Peyer's patch (tissue), 4 donors: ENCODE measurements at regions not wholly inside any gene's neighbourhood (a gene's known extent, or its start where the extent isn't known, plus 50 kb on each side); places are given as distances from the start of the nearest gene placed in this dataset.

Source experiments
- DNase-seq, 3 donors: peaks; one replicate each; pipeline ENCODE4 v3.0.0-alpha.2; 2017 to 2019
- H3K27ac ChIP-seq, 4 donors: fragments of 200-600 bp; sonication (generic); one replicate each; pipeline ENCODE4 v1.5.1; 2016 to 2019
- H3K27me3 ChIP-seq, 2 donors: fragments of 200-600 bp; sonication (generic); one replicate each; pipeline ENCODE4 v1.5.1; 2019
- H3K36me3 ChIP-seq, 3 donors: fragments of 200-600 bp; sonication (generic); one replicate each; pipeline ENCODE4 v1.5.1; 2016 to 2019
- H3K4me1 ChIP-seq, 4 donors: fragments of 200-600 bp; sonication (generic); one replicate each; pipeline ENCODE4 v1.5.1; 2016 to 2019
- H3K4me3 ChIP-seq, 4 donors: fragments of 200-600 bp; sonication (generic); 1 replicate in 3 of 4; 2 replicates in 1 of 4; pipeline ENCODE4 v1.5.1; 2016 to 2019; ENCODE audit warnings: mild to moderate bottlenecking in 1 of 4
- H3K9me3 ChIP-seq, 4 donors: fragments of 200-600 bp; sonication (generic); one replicate each; pipeline ENCODE4 v1.5.1; 2016 to 2019; ENCODE audit warnings: mild to moderate bottlenecking in 1 of 4
- POLR2A ChIP-seq, 2 donors: fragments of 450-650 bp; IDR thresholded peaks; one replicate each; pipeline ENCODE4 v1.5.1; 2017; ENCODE audit warnings: antibody characterized with exemption in 2 of 2, mild to moderate bottlenecking in 2 of 2, moderate library complexity in 2 of 2
- TF ChIP-seq, protein P1 (sequence below), 6 experiments: fragments of 450-650 bp in 4 of 6; fragments of 200-600 bp in 2 of 6; sonication (generic) in 1 of 6; IDR thresholded peaks; one replicate each; pipeline ENCODE4 v1.5.1; 2017 to 2019; ENCODE audit warnings: antibody characterized with exemption in 6 of 6, mild to moderate bottlenecking in 3 of 6, moderate library complexity in 1 of 6

DNA sequence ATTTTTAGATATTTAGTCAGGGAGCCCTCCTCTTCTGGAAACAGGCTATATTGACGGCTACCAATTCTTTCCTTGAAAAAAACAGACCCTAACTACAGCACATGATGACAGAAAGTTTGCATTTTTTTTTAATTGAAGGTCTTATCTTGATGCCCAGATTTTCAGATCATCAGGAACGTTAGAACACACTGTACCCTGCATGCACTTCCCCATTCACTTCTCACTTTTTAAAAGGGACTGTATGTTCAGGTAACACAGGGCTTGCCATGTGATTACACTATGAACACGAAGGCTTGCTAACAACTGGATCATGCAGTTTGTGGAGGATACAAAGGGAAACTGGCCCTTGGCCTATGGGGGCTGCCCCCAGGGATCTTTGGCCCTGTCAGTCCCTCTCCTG, 92.6 kb downstream of the RPS29 start:
- no peaks in the 10 kb centered on the region for H3K36me3 ChIP-seq
- no peak overlapping the region for H3K27ac ChIP-seq
- no peaks in the 10 kb centered on the region for H3K9me3 ChIP-seq
- H3K27me3 ChIP-seq, result no peaks in the 10 kb centered on the region
- TF ChIP-seq, protein P1, sequence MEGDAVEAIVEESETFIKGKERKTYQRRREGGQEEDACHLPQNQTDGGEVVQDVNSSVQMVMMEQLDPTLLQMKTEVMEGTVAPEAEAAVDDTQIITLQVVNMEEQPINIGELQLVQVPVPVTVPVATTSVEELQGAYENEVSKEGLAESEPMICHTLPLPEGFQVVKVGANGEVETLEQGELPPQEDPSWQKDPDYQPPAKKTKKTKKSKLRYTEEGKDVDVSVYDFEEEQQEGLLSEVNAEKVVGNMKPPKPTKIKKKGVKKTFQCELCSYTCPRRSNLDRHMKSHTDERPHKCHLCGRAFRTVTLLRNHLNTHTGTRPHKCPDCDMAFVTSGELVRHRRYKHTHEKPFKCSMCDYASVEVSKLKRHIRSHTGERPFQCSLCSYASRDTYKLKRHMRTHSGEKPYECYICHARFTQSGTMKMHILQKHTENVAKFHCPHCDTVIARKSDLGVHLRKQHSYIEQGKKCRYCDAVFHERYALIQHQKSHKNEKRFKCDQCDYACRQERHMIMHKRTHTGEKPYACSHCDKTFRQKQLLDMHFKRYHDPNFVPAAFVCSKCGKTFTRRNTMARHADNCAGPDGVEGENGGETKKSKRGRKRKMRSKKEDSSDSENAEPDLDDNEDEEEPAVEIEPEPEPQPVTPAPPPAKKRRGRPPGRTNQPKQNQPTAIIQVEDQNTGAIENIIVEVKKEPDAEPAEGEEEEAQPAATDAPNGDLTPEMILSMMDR (IDR thresholded peaks at IDR 0.05), result no peak
- no peak for TF ChIP-seq POLR2A (IDR thresholded peaks at IDR 0.05)
- no peak for DNase-seq
- no peak overlapping the region for H3K4me3 ChIP-seq
- H3K4me1 ChIP-seq, result no peaks in the 10 kb centered on the region

DNA sequence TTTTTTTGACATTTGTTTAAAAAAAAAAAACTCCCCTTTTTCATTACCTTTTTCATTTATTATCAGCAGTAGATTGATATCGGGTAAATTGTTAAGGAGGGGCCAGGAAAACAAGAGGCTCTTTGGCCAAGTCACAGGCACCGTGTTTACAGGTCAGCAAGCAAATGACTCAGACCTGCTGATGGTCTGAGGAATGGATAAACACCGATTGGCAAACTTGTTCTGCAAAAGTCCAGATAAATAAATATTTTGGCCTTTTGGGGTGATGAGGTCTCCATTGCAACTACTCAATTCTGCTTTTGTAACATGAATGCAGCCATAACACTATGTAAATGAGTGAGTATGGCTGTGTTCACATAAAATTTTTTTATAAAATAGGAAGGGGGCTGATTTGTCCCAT, 94.0 kb downstream of the RPS29 start:
- TF ChIP-seq POLR2A (IDR thresholded peaks at IDR 0.05), result no peak
- TF ChIP-seq, protein P1 (IDR thresholded peaks at IDR 0.05), result no peak
- Histone ChIP-seq H3K4me3 (no peak overlapping the region), H3K27ac (no peak overlapping the region), H3K4me1 (no peaks in the 10 kb centered on the region), H3K27me3 (no peaks in the 10 kb centered on the region), H3K9me3 (no peaks in the 10 kb centered on the region), H3K36me3 (no peaks in the 10 kb centered on the region)
- DNase-seq, result no peak

- H3K27ac ChIP-seq, result no peak overlapping the region
- no peak overlapping the region for H3K4me3 ChIP-seq
- peaks cover 0 to 12% (median 0%) of the 10 kb centered on the region in 4 donors for H3K4me1 ChIP-seq
- DNase-seq, result no peak
- H3K36me3 ChIP-seq, result no peaks in the 10 kb centered on the region
- H3K27me3 ChIP-seq, result no peaks in the 10 kb centered on the region
- TF ChIP-seq, protein P1 (IDR thresholded peaks at IDR 0.05), result no peak
- TF ChIP-seq POLR2A (IDR thresholded peaks at IDR 0.05), result no peak
- no peaks in the 10 kb centered on the region for H3K9me3 ChIP-seq
Measured at GRCh38 chr14:49489341-49489740, 96.8 kb downstream of the RPS29 start.

GRCh38 chr14:49487238-49487637, 98.9 kb downstream of the RPS29 start:
- DNase-seq, result no peak

DNA sequence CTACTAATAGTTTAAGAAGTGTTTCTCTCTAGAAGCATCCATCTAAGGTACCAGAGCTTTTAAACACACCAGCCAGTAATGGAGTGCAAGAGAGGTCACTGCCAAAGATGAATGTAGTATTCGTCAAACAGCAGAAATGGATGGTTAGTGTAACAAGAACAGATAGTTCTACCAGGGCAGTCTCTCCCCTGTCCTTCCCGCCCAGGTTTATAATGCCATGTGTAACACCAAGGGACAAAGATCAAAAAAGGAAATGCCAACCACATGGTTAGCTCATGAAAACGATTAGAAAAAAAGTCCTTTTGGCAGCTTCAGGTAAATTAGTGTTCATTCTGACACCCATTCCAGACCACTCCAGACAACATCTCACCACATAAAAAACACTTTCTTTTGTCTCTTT, 100.9 kb downstream of the RPS29 start:
- no peaks in the 10 kb centered on the region for H3K9me3 ChIP-seq
- no peaks in the 10 kb centered on the region for H3K27me3 ChIP-seq
- DNase-seq, result no peak
- no peaks in the 10 kb centered on the region for H3K36me3 ChIP-seq
- H3K4me3 ChIP-seq, result no peak overlapping the region
- H3K27ac ChIP-seq, result no peak overlapping the region
- H3K4me1 ChIP-seq, result peaks cover 0 to 12% (median 0%) of the 10 kb centered on the region in 4 donors
- TF ChIP-seq, protein P1 (IDR thresholded peaks at IDR 0.05), result no peak
- TF ChIP-seq POLR2A (IDR thresholded peaks at IDR 0.05), result no peak

More at GRCh38 chr14:49487238-49487637, 98.9 kb downstream of the RPS29 start:
- Histone ChIP-seq H3K4me1 (peaks cover 0 to 12% (median 0%) of the 10 kb centered on the region in 4 donors), H3K9me3 (no peaks in the 10 kb centered on the region), H3K27me3 (no peaks in the 10 kb centered on the region), H3K4me3 (no peak overlapping the region), H3K36me3 (no peaks in the 10 kb centered on the region), H3K27ac (no peak overlapping the region)
- no peak for TF ChIP-seq POLR2A (IDR thresholded peaks at IDR 0.05)
- TF ChIP-seq, protein P1 (IDR thresholded peaks at IDR 0.05), result no peak

GRCh38 chr14:49484180-49484579, 102.0 kb downstream of the RPS29 start:
- Histone ChIP-seq H3K9me3 (no peaks in the 10 kb centered on the region), H3K27ac (no peak overlapping the region), H3K4me1 (peaks cover 0 to 12% (median 0%) of the 10 kb centered on the region in 4 donors), H3K4me3 (no peak overlapping the region), H3K27me3 (no peaks in the 10 kb centered on the region), H3K36me3 (no peaks in the 10 kb centered on the region)
- DNase-seq, result no peak
- TF ChIP-seq POLR2A (IDR thresholded peaks at IDR 0.05), result no peak
- TF ChIP-seq, protein P1 (IDR thresholded peaks at IDR 0.05), result no peak
